ENCODE measurements at regions not wholly inside any gene's neighbourhood (a gene's known extent, or its start where the extent isn't known, plus 50 kb on each side); places are given as distances from the start of the nearest gene placed in this dataset.

DNA sequence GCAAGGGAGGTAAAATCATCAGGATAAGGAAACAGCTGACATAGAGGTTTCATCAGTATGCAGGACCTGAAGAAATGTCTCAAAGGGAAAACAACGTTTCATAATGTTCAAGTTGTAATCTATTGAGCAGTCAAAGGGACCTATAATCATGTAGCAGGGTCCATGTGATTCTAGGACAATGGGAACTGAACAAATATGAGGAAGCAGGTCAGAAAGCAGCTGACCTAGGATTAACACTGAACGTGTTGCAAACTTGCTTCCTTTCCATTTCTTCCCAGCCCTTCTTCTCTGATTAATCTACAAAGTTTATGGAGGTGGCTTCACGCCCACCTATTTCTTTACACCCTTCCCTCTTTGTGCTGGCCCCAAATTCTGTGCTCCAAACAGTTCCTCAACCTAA is 256.9 kb upstream of the AKR1E2 start:
- TF ChIP-seq, protein P1, sequence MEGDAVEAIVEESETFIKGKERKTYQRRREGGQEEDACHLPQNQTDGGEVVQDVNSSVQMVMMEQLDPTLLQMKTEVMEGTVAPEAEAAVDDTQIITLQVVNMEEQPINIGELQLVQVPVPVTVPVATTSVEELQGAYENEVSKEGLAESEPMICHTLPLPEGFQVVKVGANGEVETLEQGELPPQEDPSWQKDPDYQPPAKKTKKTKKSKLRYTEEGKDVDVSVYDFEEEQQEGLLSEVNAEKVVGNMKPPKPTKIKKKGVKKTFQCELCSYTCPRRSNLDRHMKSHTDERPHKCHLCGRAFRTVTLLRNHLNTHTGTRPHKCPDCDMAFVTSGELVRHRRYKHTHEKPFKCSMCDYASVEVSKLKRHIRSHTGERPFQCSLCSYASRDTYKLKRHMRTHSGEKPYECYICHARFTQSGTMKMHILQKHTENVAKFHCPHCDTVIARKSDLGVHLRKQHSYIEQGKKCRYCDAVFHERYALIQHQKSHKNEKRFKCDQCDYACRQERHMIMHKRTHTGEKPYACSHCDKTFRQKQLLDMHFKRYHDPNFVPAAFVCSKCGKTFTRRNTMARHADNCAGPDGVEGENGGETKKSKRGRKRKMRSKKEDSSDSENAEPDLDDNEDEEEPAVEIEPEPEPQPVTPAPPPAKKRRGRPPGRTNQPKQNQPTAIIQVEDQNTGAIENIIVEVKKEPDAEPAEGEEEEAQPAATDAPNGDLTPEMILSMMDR (IDR thresholded peaks at IDR 0.05): no peak
- ATAC-seq (peak; percentile 33), DNase-seq (no peak)
- no peaks in the 10 kb centered on the region for H3K4me1 ChIP-seq
- no peak overlapping the region for H3K4me3 ChIP-seq
- H3K36me3 ChIP-seq: no peaks in the 10 kb centered on the region
- no peaks in the 10 kb centered on the region for H3K27me3 ChIP-seq
- intact Hi-C loops (cut with DNase I): no loop called here
- H3K9me3 ChIP-seq: no peaks in the 10 kb centered on the region
- H3K27ac ChIP-seq: no peak overlapping the region

DNA sequence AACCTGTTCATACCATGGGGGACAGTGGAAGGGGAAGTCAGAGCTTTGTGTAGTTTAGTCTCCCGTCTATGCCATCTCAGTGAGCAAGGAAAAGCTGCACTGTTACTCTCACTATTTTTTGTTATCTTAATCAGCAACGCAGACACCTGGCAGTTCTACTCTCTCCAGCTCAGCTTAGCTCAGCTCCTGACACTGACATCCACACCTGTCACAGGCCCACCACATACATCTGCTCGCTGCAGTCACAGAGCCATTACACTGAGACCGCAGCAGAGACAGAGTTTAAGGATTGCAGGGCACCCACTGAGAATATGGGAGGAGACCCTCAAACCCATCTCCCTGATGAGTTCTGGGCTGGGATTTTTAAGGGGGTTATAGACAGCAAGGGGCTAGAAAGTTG is 257.3 kb upstream of the AKR1E2 start:
- DNase-seq (no peak), ATAC-seq (no peak)
- no peaks in the 10 kb centered on the region for H3K4me1 ChIP-seq
- no peaks in the 10 kb centered on the region for H3K9me3 ChIP-seq
- H3K27ac ChIP-seq: no peak overlapping the region
- no peaks in the 10 kb centered on the region for H3K36me3 ChIP-seq
- H3K4me3 ChIP-seq: no peak overlapping the region
- TF ChIP-seq, protein P1 (IDR thresholded peaks at IDR 0.05): no peak
- intact Hi-C loops (cut with DNase I): no loop called here
- no peaks in the 10 kb centered on the region for H3K27me3 ChIP-seq

DNA sequence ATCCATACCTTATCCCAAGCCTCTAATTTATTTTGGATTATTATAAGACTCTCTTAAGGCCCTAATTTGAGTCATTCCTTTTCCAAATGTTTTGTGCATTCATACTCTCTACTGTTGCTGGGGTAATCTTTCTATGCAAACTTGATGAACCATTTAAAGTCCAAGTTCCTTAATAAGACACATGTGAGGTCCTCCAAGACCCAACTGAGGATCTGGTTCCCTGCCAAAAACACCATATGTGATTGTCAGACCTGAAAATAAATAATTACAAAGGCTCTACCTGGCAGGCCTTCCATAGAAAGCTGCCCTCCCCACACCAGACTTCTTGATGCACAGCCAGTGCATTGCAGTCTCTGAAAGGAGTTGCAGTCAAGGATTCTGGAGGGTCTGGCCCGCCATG is 257.9 kb upstream of the AKR1E2 start:
- no peaks in the 10 kb centered on the region for H3K36me3 ChIP-seq
- DNase-seq (no peak), ATAC-seq (no peak)
- no peak overlapping the region for H3K27ac ChIP-seq
- H3K27me3 ChIP-seq: no peaks in the 10 kb centered on the region
- no peaks in the 10 kb centered on the region for H3K9me3 ChIP-seq
- H3K4me1 ChIP-seq: no peaks in the 10 kb centered on the region
- no peak overlapping the region for H3K4me3 ChIP-seq
- TF ChIP-seq, protein P1 (IDR thresholded peaks at IDR 0.05): no peak
- intact Hi-C loops (cut with DNase I): no loop called here

DNA sequence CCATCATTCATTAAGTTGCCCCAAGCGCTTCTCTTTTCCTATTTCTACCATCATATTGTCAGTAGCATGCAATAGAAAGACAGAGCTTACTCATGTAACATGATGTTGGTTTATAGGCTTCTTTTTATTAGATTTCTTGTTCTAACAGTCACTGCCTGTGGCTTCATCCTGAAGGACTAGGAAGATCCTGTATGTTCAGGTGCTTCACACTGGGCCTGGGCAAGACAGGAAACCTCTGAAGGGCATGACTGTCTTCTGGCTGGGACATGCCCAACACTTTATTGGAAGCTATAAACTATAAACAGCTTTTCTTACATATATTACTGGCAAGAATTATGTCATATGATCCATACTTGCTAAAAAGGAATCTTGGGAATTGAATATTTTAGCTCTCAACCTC is 258.4 kb upstream of the AKR1E2 start:
- DNase-seq (no peak), ATAC-seq (no peak)
- Histone ChIP-seq H3K9me3 (no peaks in the 10 kb centered on the region), H3K4me3 (no peak overlapping the region), H3K4me1 (no peaks in the 10 kb centered on the region), H3K27ac (no peak overlapping the region), H3K36me3 (no peaks in the 10 kb centered on the region), H3K27me3 (no peaks in the 10 kb centered on the region)
- TF ChIP-seq, protein P1 (IDR thresholded peaks at IDR 0.05): no peak
- intact Hi-C loops (cut with DNase I): no loop called here

DNA sequence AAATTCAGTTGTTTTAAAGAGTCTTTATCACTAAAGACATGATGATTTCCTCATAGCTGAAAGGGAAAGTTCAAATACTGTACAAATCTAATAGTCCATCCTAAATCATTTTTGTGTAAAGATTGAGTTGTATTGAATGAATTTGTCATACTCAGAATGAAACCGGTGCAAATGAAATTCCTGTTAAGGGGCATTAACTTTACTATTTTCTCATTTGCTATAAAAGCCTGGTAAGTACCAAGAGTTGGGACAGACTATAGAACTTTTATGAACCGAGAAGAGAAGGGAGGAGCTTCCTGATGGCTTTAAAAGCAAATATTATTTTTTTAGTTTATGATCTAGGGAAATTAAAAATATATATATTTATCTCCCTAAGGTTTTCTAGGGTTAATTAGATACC is 260.0 kb upstream of the AKR1E2 start:
- TF ChIP-seq, protein P1 (IDR thresholded peaks at IDR 0.05): no peak
- Histone ChIP-seq H3K27me3 (no peaks in the 10 kb centered on the region), H3K4me1 (no peaks in the 10 kb centered on the region), H3K9me3 (no peaks in the 10 kb centered on the region), H3K4me3 (no peak overlapping the region), H3K27ac (no peak overlapping the region), H3K36me3 (no peaks in the 10 kb centered on the region)
- DNase-seq (no peak), ATAC-seq (no peak)
- intact Hi-C loops (cut with DNase I): no loop called here

Measured in left lung (tissue), 4 donors.